Caco-2 (cell line): ENCODE measurements at regions not wholly inside any gene's neighbourhood (a gene's known extent, or its start where the extent isn't known, plus 50 kb on each side); places are given as distances from the start of the nearest gene placed in this dataset.
"Not testable (repeated sequence)": the region's sequence is repeated elsewhere in the genome, so short reads cannot be mapped to it uniquely, and the experiment has no call there.

ENCODE experiments used
- BruUV-seq: library from RNA; stranded (reverse); fragments of 400-500 nt; replicated peaks from 2 replicates; lab custom pipeline; 2021; lab: Mats Ljungman, UMichigan
- CTCF ChIA-PET: fragments of 300-600 bp; sonication (Branson Sonifier 250); formaldehyde crosslinking; loops from one replicate; lab custom pipeline; 2022; ENCODE audit warnings: antibody characterized with exemption; lab: Charles Lee
- POLR2A ChIA-PET: fragments of 300-600 bp; sonication (Branson Sonifier 250); formaldehyde crosslinking; loops from one replicate; lab custom pipeline; 2022; ENCODE audit warnings: antibody characterized with exemption; lab: Charles Lee
- DNase-seq, 2 experiments: peaks; one replicate each; pipeline versions ENCODE4 v3.0.0 to v3.0.0-alpha.2; 2020 to 2022
- H3K27me3 ChIP-seq: replicated peaks from 2 replicates; pipeline ENCODE4 v1.6.0; 2011; ENCODE audit warnings: low read length; ENCODE audit not compliant: control insufficient read depth, insufficient read depth
- H3K36me3 ChIP-seq: 2 replicates; pipeline ENCODE4 v1.5.1; 2011; ENCODE audit warnings: low read length; ENCODE audit not compliant: control insufficient read depth, insufficient read depth
- H3K4me1 ChIP-seq: fragments of 250-450 bp; sonication (Bioruptor Pico); 2 replicates; pipeline ENCODE4 v1.5.1; 2020; ENCODE audit warnings: mild to moderate bottlenecking
- H3K4me3 ChIP-seq: 2 replicates; pipeline ENCODE4 v1.5.1; 2011; ENCODE audit warnings: low read depth, mild to moderate bottlenecking, control low read depth, low read length
- H3K9me3 ChIP-seq: fragments of 250-450 bp; sonication (Bioruptor Pico); 2 replicates; pipeline ENCODE4 v1.5.1; 2020; ENCODE audit warnings: mild to moderate bottlenecking, moderate library complexity
- H3K27ac Mint-ChIP-seq: one replicate; pipeline ENCODE4 v1.8.0; 2022; ENCODE audit warnings: mixed read lengths; ENCODE audit not compliant: unreplicated experiment
- H3K27me3 Mint-ChIP-seq: one replicate; pipeline ENCODE4 v1.8.0; 2022; ENCODE audit warnings: mixed read lengths; ENCODE audit not compliant: insufficient read depth, unreplicated experiment
- H3K36me3 Mint-ChIP-seq: one replicate; pipeline ENCODE4 v1.8.0; 2022; ENCODE audit warnings: mild to moderate bottlenecking, mixed read lengths; ENCODE audit not compliant: insufficient read depth, unreplicated experiment
- H3K4me1 Mint-ChIP-seq: one replicate; pipeline ENCODE4 v1.8.0; 2022; ENCODE audit warnings: low read depth, mixed read lengths; ENCODE audit not compliant: unreplicated experiment
- H3K4me3 Mint-ChIP-seq: one replicate; pipeline ENCODE4 v1.8.0; 2022; ENCODE audit warnings: mild to moderate bottlenecking, moderate library complexity, mixed read lengths; ENCODE audit not compliant: unreplicated experiment
- H3K9me3 Mint-ChIP-seq: one replicate; pipeline ENCODE4 v1.8.0; 2022; ENCODE audit warnings: mixed read lengths; ENCODE audit not compliant: unreplicated experiment
- intact Hi-C: fragments of 100-400 bp; cut with micrococcal nuclease; formaldehyde crosslinking; loops from one replicate; pipeline ENCODE4 v1.10.0; 2022; ENCODE audit not compliant: unreplicated experiment
- TF ChIP-seq, protein P1 (sequence below), 2 experiments: fragments of 200-600 bp in 1 of 2; IDR thresholded peaks; 1 replicate in 1 of 2; 2 replicates in 1 of 2; pipeline versions ENCODE4 v1.5.1 to v1.8.0; 2011 to 2022; ENCODE audit warnings: antibody characterized with exemption in 1 of 2, control low read depth in 1 of 2, inconsistent platforms in 1 of 2, low read depth in 1 of 2, low read length in 1 of 2, mild to moderate bottlenecking in 1 of 2, moderate library complexity in 1 of 2; ENCODE audit not compliant: insufficient read depth in 1 of 2, severe bottlenecking in 1 of 2, unreplicated experiment in 1 of 2

DNA sequence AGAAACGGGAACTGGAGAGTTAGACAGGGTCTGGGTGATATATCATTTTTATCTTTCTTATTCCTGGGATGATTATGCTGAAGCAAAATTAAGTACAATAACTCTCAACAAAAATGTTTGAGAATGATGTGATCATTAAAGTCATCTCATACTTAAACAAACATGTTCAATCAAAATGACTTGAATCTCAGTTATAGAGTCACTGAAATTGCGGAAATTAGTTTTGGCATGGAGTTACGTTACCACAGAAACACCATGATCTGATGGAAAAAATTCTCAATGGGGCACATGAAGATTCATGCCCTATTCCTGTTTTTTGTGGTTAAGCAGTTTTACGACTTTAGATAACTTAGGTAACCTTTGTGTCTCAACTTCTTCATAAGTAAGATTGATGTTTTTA, 757.7 kb downstream of the EPHA4 start:
- DNase-seq, result no peak
- Histone ChIP-seq H3K9me3 (no peaks in the 10 kb centered on the region), H3K4me1 (no peaks in the 10 kb centered on the region), H3K27me3 (no peaks in the 10 kb centered on the region), H3K36me3 (no peaks in the 10 kb centered on the region), H3K4me3 (no peak overlapping the region)
- Mint-ChIP-seq H3K27ac (no peak overlapping the region), H3K27me3 (peaks cover 4% of the 10 kb centered on the region), H3K4me3 (no peak overlapping the region), H3K36me3 (no peaks in the 10 kb centered on the region), H3K4me1 (no peaks in the 10 kb centered on the region), H3K9me3 (peaks cover 9% of the 10 kb centered on the region)
- TF ChIP-seq, protein P1, sequence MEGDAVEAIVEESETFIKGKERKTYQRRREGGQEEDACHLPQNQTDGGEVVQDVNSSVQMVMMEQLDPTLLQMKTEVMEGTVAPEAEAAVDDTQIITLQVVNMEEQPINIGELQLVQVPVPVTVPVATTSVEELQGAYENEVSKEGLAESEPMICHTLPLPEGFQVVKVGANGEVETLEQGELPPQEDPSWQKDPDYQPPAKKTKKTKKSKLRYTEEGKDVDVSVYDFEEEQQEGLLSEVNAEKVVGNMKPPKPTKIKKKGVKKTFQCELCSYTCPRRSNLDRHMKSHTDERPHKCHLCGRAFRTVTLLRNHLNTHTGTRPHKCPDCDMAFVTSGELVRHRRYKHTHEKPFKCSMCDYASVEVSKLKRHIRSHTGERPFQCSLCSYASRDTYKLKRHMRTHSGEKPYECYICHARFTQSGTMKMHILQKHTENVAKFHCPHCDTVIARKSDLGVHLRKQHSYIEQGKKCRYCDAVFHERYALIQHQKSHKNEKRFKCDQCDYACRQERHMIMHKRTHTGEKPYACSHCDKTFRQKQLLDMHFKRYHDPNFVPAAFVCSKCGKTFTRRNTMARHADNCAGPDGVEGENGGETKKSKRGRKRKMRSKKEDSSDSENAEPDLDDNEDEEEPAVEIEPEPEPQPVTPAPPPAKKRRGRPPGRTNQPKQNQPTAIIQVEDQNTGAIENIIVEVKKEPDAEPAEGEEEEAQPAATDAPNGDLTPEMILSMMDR (IDR thresholded peaks at IDR 0.05; ENCODE audit: insufficient read depth in 1 of 2, low read depth in 1 of 2, low read length in 1 of 2, severe bottlenecking in 1 of 2, unreplicated experiment in 1 of 2), result no peak
- BruUV-seq, result no TSS peak
- intact Hi-C loops, result no loop called here
- CTCF ChIA-PET, result no interaction called here
- POLR2A ChIA-PET, result no interaction called here

DNA sequence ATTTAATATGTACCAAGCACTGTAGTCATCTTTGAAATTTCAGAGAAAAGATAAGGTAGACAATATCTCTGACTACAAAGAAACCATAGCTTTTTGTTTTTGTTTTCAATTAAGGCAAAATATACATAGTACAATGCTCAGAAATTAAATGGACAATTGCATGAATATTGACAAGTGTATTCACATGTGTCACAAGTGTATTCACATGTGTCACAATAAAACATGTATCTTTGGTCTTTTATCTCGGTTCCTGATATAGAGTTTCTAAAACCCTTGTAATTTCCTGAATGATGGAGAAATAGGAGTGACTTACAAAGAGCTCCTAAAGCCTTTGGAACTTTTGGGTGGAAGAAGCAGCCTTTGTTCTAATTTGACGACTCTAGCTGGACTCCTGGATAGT, 756.4 kb downstream of the EPHA4 start:
- Mint-ChIP-seq H3K36me3 (no peaks in the 10 kb centered on the region), H3K27ac (no peak overlapping the region), H3K27me3 (peaks cover 4% of the 10 kb centered on the region), H3K4me1 (no peaks in the 10 kb centered on the region), H3K4me3 (no peak overlapping the region), H3K9me3 (peaks cover 9% of the 10 kb centered on the region)
- TF ChIP-seq, protein P1 (IDR thresholded peaks at IDR 0.05; ENCODE audit: insufficient read depth in 1 of 2, low read depth in 1 of 2, low read length in 1 of 2, severe bottlenecking in 1 of 2, unreplicated experiment in 1 of 2), result no peak
- Histone ChIP-seq H3K4me1 (no peaks in the 10 kb centered on the region), H3K9me3 (no peaks in the 10 kb centered on the region), H3K4me3 (no peak overlapping the region), H3K36me3 (no peaks in the 10 kb centered on the region), H3K27me3 (no peaks in the 10 kb centered on the region)
- no TSS peak for BruUV-seq
- ChIA-PET CTCF (no interaction called here), POLR2A (no interaction called here)
- intact Hi-C loops, result no loop called here
- no peak for DNase-seq

DNA sequence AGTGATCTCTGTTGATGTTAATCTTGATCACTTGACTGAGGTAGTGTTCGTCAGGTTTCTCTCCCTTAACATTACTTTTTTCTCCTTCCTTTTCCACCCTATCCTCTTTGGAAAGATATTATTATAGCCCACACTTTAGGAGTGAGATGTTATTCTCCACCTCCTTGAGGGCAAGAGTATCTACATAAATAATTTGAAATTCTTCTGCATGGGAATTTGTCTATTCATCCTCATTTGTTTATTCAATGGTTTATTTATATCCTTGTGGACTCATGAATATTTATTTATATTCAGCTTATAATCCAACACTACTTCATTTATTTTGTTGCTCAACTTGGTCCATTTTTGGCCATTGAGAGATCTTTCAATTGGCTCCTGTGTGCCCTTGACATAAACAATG, 750.4 kb downstream of the EPHA4 start:
- peaks cover 21% of the 10 kb centered on the region for H3K9me3 Mint-ChIP-seq
- Histone ChIP-seq H3K36me3 (no peaks in the 10 kb centered on the region), H3K4me1 (no peaks in the 10 kb centered on the region), H3K9me3 (no peaks in the 10 kb centered on the region), H3K4me3 (no peak overlapping the region), H3K27me3 (no peaks in the 10 kb centered on the region)
- TF ChIP-seq, protein P1 (IDR thresholded peaks at IDR 0.05; ENCODE audit: insufficient read depth in 1 of 2, low read depth in 1 of 2, low read length in 1 of 2, severe bottlenecking in 1 of 2, unreplicated experiment in 1 of 2), result no peak
- no peak for DNase-seq
- no peaks in the 10 kb centered on the region for H3K4me1 Mint-ChIP-seq
- no peak overlapping the region for H3K27ac Mint-ChIP-seq
- H3K4me3 Mint-ChIP-seq, result no peak overlapping the region
- no TSS peak for BruUV-seq
- intact Hi-C loops, result no loop called here
- H3K36me3 Mint-ChIP-seq, result no peaks in the 10 kb centered on the region
- H3K27me3 Mint-ChIP-seq, result peaks cover 9% of the 10 kb centered on the region
- POLR2A ChIA-PET, result no interaction called here
- CTCF ChIA-PET, result no interaction called here

DNA sequence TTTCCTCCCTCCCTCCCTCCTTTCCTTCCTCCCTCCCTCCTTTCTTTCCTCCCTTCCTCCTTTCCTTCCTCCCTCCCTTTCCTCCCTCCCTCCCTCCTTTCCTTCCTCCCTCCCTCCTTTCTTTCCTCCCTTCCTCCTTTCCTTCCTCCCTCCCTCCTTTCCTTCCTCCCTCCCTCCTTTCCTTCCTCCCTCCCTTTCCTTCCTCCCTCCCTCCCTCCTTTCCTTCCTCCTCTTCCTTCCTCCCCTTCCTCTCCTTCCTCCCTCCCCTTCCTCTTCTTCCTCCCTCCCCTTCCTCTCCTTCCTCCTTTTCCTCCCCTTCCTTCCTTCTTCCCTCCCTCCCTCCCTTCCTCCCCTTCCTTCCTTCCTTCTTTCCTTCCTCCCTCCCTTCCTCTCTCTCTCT, 748.5 kb downstream of the EPHA4 start:
- H3K9me3 ChIP-seq, CTCF ChIA-PET, H3K36me3 Mint-ChIP-seq, H3K4me1 ChIP-seq, H3K27ac Mint-ChIP-seq, intact Hi-C loops, POLR2A ChIA-PET, H3K27me3 Mint-ChIP-seq, H3K4me3 Mint-ChIP-seq, H3K27me3 ChIP-seq, H3K4me1 Mint-ChIP-seq, H3K4me3 ChIP-seq, DNase-seq, BruUV-seq, H3K36me3 ChIP-seq: not testable (repeated sequence)
- peaks cover 17% of the 10 kb centered on the region for H3K9me3 Mint-ChIP-seq
